Hepatocyte (in vitro differentiated cells): ENCODE measurements at regions not wholly inside any gene's neighbourhood (a gene's known extent, or its start where the extent isn't known, plus 50 kb on each side); places are given as distances from the start of the nearest gene placed in this dataset.

Experiments
- CTCF ChIP-seq: fragments of 200-600 bp; sonication (generic); IDR thresholded peaks from 2 replicates; pipeline ENCODE4 v1.5.1; 2016; ENCODE audit warnings: antibody characterized with exemption, mild to moderate bottlenecking; ENCODE audit not compliant: poor library complexity
- EZH2 ChIP-seq: fragments of 200-600 bp; sonication (generic); IDR thresholded peaks from 2 replicates; pipeline ENCODE4 v1.6.1; 2016; ENCODE audit warnings: antibody characterized with exemption, mild to moderate bottlenecking, borderline replicate concordance
- EZH2phosphoT487 ChIP-seq: fragments of 200-600 bp; sonication (generic); IDR thresholded peaks from one replicate; pipeline ENCODE4 v1.6.1; 2018; ENCODE audit warnings: antibody characterized with exemption, mild to moderate bottlenecking, low read depth, moderate library complexity; ENCODE audit not compliant: unreplicated experiment, severe bottlenecking

- TF ChIP-seq CTCF (no peak), EZH2phosphoT487 (no peak), EZH2 (no peak)
These were observed 129.6 kb upstream of the NMUR2 start for GRCh38 chr5:152534641-152535040.
